H1 (cell line): ENCODE measurements at regions not wholly inside any gene's neighbourhood (a gene's known extent, or its start where the extent isn't known, plus 50 kb on each side); places are given as distances from the start of the nearest gene placed in this dataset.

Experiments
- CTCF ChIA-PET: fragments of 300-600 bp; sonication (Branson Sonifier 250); formaldehyde crosslinking; loops from one replicate; lab custom pipeline; 2021; ENCODE audit not compliant: partially characterized antibody; lab: Charles Lee
- POLR2A ChIA-PET: fragments of 300-600 bp; sonication (Branson Sonifier 250); formaldehyde crosslinking; loops from one replicate; lab custom pipeline; 2021; ENCODE audit warnings: inconsistent platforms; ENCODE audit not compliant: partially characterized antibody; lab: Charles Lee
- DNase-seq, 2 experiments: peaks; one replicate each; pipeline versions ENCODE4 v3.0.0 to v3.0.0-alpha.2; 2010 to 2022; ENCODE audit warnings: low spot score in 2 of 2, low read depth in 1 of 2, mixed read lengths in 1 of 2
- FAIRE-seq: peaks from 2 replicates; lab custom pipeline; 2011; peaks lifted over from hg19 to GRCh38; lab: Jason Lieb, UNC
- H2AFZ ChIP-seq: 2 replicates; pipeline ENCODE4 v1.8.1; 2012; ENCODE audit warnings: low read length, inconsistent platforms
- H2AK5ac ChIP-seq: 2 replicates; pipeline ENCODE4 v1.6.1; 2013; ENCODE audit warnings: low read depth, low read length
- H2BK120ac ChIP-seq: replicated peaks from 2 replicates; pipeline ENCODE3; 2013; ENCODE audit warnings: low read depth, low read length, inconsistent platforms
- H2BK12ac ChIP-seq: 2 replicates; pipeline ENCODE4 v1.6.1; 2013; ENCODE audit warnings: low read depth, low read length
- H2BK15ac ChIP-seq: 2 replicates; pipeline ENCODE4 v1.6.1; 2013; ENCODE audit warnings: low read length
- H2BK20ac ChIP-seq: 2 replicates; pipeline ENCODE4 v1.6.1; 2013; ENCODE audit warnings: low read length
- H2BK5ac ChIP-seq: 2 replicates; pipeline ENCODE4 v1.6.1; 2013; ENCODE audit warnings: low read depth, low read length
- H3K14ac ChIP-seq: 2 replicates; pipeline ENCODE4 v1.6.1; 2013; ENCODE audit warnings: inconsistent platforms; ENCODE audit not compliant: insufficient read length
- H3K18ac ChIP-seq: 2 replicates; pipeline ENCODE4 v1.6.1; 2013; ENCODE audit warnings: low read length; ENCODE audit errors: extremely low read depth
- H3K23ac ChIP-seq: 2 replicates; pipeline ENCODE4 v1.6.1; 2013; ENCODE audit warnings: inconsistent platforms; ENCODE audit not compliant: insufficient read length
- H3K23me2 ChIP-seq: 2 replicates; pipeline ENCODE4 v1.6.1; 2013; ENCODE audit warnings: low read depth, low read length
- H3K27ac ChIP-seq: 2 replicates; pipeline ENCODE4 v1.6.1; 2011; ENCODE audit warnings: low read depth, low read length, inconsistent platforms
- H3K27me3 ChIP-seq, 4 experiments: replicated peaks in 1 of 4; 1 replicate in 1 of 4; 2 replicates in 3 of 4; pipeline versions ENCODE4 v1.6.1 to v1.8.1; 2011 to 2013; ENCODE audit warnings: low read length in 3 of 4, mild to moderate bottlenecking in 3 of 4, inconsistent platforms in 2 of 4, mixed read lengths in 2 of 4, moderate library complexity in 1 of 4; ENCODE audit not compliant: control insufficient read depth in 3 of 4, insufficient read depth in 3 of 4; ENCODE audit errors: extremely low read depth in 1 of 4
- H3K36me3 ChIP-seq, 4 experiments: 2 replicates each; pipeline versions ENCODE4 v1.6.1 to v1.8.1; 2011 to 2013; ENCODE audit warnings: mild to moderate bottlenecking in 4 of 4, low read length in 3 of 4, moderate library complexity in 2 of 4, control low read depth in 1 of 4, inconsistent platforms in 1 of 4; ENCODE audit not compliant: insufficient read depth in 4 of 4, control insufficient read depth in 2 of 4
- H3K4ac ChIP-seq: replicated peaks from 2 replicates; pipeline ENCODE3; 2013; ENCODE audit warnings: low read length, low read depth, mixed read lengths, inconsistent platforms; ENCODE audit not compliant: insufficient read length
- H3K4me1 ChIP-seq, 4 experiments: replicated peaks in 1 of 4; 1 replicate in 1 of 4; 2 replicates in 3 of 4; pipeline versions ENCODE4 v1.6.1 to v1.8.1; 2011 to 2013; ENCODE audit warnings: low read length in 3 of 4, inconsistent platforms in 2 of 4, mixed read lengths in 1 of 4; ENCODE audit not compliant: insufficient read depth in 4 of 4, control insufficient read depth in 3 of 4
- H3K4me2 ChIP-seq, 2 experiments: 2 replicates each; pipeline versions ENCODE4 v1.6.1 to v1.8.1; 2011 to 2013; ENCODE audit warnings: low read depth in 2 of 2, low read length in 2 of 2, control low read depth in 1 of 2, inconsistent platforms in 1 of 2, mild to moderate bottlenecking in 1 of 2; ENCODE audit not compliant: insufficient read depth in 1 of 2
- H3K4me3 ChIP-seq, 4 experiments: fragments of 200-600, 300-600 bp in 1 of 4; sonication (generic), shearing (Covaris generic), sonication (Bioruptor Twin) in 1 of 4; 2 replicates each; pipeline versions ENCODE4 v1.5.1 to v1.8.1; 2011 to 2016; ENCODE audit warnings: low read length in 4 of 4, low read depth in 3 of 4, control low read depth in 2 of 4, inconsistent platforms in 2 of 4, mild to moderate bottlenecking in 2 of 4, mixed read lengths in 1 of 4, moderate library complexity in 1 of 4; ENCODE audit not compliant: insufficient read depth in 2 of 4; ENCODE audit errors: extremely low read depth in 1 of 4
- H3K56ac ChIP-seq: replicated peaks from 2 replicates; pipeline ENCODE3; 2013; ENCODE audit warnings: low read depth, mild to moderate bottlenecking, mixed read lengths, low read length, inconsistent platforms; ENCODE audit not compliant: insufficient read length
- H3K79me1 ChIP-seq: 2 replicates; pipeline ENCODE4 v1.6.1; 2013; ENCODE audit warnings: low read depth, low read length, control low read depth
- H3K79me2 ChIP-seq, 2 experiments: 2 replicates each; pipeline versions ENCODE4 v1.6.1 to v1.8.1; 2012 to 2013; ENCODE audit warnings: low read length in 2 of 2, mild to moderate bottlenecking in 2 of 2, inconsistent platforms in 1 of 2; ENCODE audit not compliant: insufficient read depth in 2 of 2, control insufficient read depth in 1 of 2
- H3K9ac ChIP-seq, 4 experiments: replicated peaks in 1 of 4; 1 replicate in 1 of 4; 2 replicates in 3 of 4; pipeline versions ENCODE4 v1.6.1 to v1.8.1; 2011 to 2013; ENCODE audit warnings: low read depth in 3 of 4, low read length in 3 of 4, control low read depth in 2 of 4, mild to moderate bottlenecking in 2 of 4, moderate library complexity in 2 of 4, inconsistent platforms in 1 of 4; ENCODE audit errors: extremely low read depth in 1 of 4
- H3K9me3 ChIP-seq, 2 experiments: 2 replicates each; pipeline versions ENCODE4 v1.6.1 to v1.8.1; 2012 to 2013; ENCODE audit warnings: mild to moderate bottlenecking in 2 of 2, moderate library complexity in 2 of 2, control low read depth in 1 of 2, inconsistent platforms in 1 of 2, low read depth in 1 of 2, low read length in 1 of 2, mixed read lengths in 1 of 2; ENCODE audit not compliant: insufficient read depth in 2 of 2
- H4K20me1 ChIP-seq, 2 experiments: replicated peaks in 1 of 2; 2 replicates each; pipeline versions ENCODE3 to v1.8.1; 2011 to 2013; ENCODE audit warnings: inconsistent platforms in 2 of 2, low read length in 2 of 2, mild to moderate bottlenecking in 1 of 2; ENCODE audit not compliant: insufficient read depth in 2 of 2, control insufficient read depth in 1 of 2
- H4K5ac ChIP-seq: 2 replicates; pipeline ENCODE4 v1.6.1; 2013; ENCODE audit warnings: low read length, low read depth, mixed read lengths, inconsistent platforms; ENCODE audit not compliant: insufficient read length
- H4K8ac ChIP-seq: 2 replicates; pipeline ENCODE4 v1.8.0; 2013; ENCODE audit warnings: mild to moderate bottlenecking, moderate library complexity, low read length, inconsistent platforms; ENCODE audit not compliant: insufficient read depth; ENCODE audit errors: extremely low read depth
- H4K91ac ChIP-seq: replicated peaks from 2 replicates; pipeline ENCODE3; 2013; ENCODE audit warnings: low read length, mixed read lengths, inconsistent platforms; ENCODE audit not compliant: insufficient read length
- EP300 ChIP-seq, 2 experiments: IDR thresholded peaks; 1 replicate in 1 of 2; 2 replicates in 1 of 2; pipeline ENCODE4 v1.6.1; 2011 to 2012; ENCODE audit warnings: low read depth in 2 of 2, low read length in 2 of 2, mild to moderate bottlenecking in 2 of 2, borderline replicate concordance in 1 of 2, inconsistent platforms in 1 of 2, moderate library complexity in 1 of 2
- JUN ChIP-seq: IDR thresholded peaks from 2 replicates; pipeline ENCODE4 v1.6.1; 2011; ENCODE audit warnings: low read depth, mild to moderate bottlenecking, improper control_type of control experiment, low read length
- NANOG ChIP-seq: IDR thresholded peaks from 2 replicates; pipeline ENCODE4 v1.6.1; 2011; ENCODE audit warnings: low read length, low read depth, mild to moderate bottlenecking, inconsistent platforms; ENCODE audit not compliant: insufficient read depth, poor library complexity, severe bottlenecking
- SP2 ChIP-seq: IDR thresholded peaks from 2 replicates; pipeline ENCODE4 v1.6.1; 2012; ENCODE audit warnings: mild to moderate bottlenecking, low read length, inconsistent platforms
- SP4 ChIP-seq: IDR thresholded peaks from 2 replicates; pipeline ENCODE4 v1.6.1; 2012; ENCODE audit warnings: low read length, inconsistent platforms
- ZNF274 ChIP-seq: IDR thresholded peaks from 2 replicates; pipeline ENCODE4 v1.7.0; 2012; ENCODE audit warnings: low read length, borderline replicate concordance; ENCODE audit errors: extremely low read depth
- WGBS, 2 experiments: shearing (Covaris generic) in 1 of 2; methylation state at CpG; one replicate each; pipeline versions ENCODE4 v1.1.6 to v1.1.7; 2013 to 2015; ENCODE audit warnings: low lambda C conversion rate in 2 of 2, mixed read lengths in 2 of 2, inconsistent platforms in 1 of 2, low coverage in 1 of 2, missing lambda C conversion rate in 1 of 2; ENCODE audit not compliant: insufficient replicate concordance in 2 of 2, insufficient coverage in 1 of 2, insufficient read length in 1 of 2; ENCODE audit errors: extremely low coverage in 1 of 2, missing lambda C conversion rate in 1 of 2; 5-methylcytosine and 5-hydroxymethylcytosine counted together
- TF ChIP-seq, protein P1 (sequence below): IDR thresholded peaks from 2 replicates; pipeline ENCODE4 v1.6.1; 2012; ENCODE audit warnings: inconsistent platforms
- TF ChIP-seq, protein P2 (sequence below): IDR thresholded peaks from 2 replicates; pipeline ENCODE4 v1.6.1; 2011; ENCODE audit warnings: low read depth, mild to moderate bottlenecking, low read length; ENCODE audit not compliant: insufficient read depth

DNA sequence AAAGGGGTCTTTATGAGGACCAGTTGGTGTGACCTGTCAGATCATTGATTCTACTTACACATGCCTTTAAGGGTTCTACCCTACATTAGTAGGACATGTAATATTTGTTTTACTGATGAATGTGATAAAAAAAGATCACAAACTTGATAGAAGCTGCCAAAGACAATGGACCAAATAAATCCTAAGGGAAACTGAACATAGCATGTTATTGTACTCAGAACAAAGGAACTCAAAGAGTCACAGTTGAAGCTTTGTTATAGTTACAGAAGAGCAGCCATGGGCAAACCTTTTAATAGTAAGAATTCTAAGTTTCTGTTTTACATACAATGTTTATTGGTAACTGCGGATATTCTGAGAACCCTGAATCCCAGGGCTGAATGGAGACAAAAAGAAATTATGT is 780.1 kb downstream of the SLITRK6 start:
- Histone ChIP-seq H3K79me1 (no peaks in the 10 kb centered on the region), H3K9me3 (peaks cover 0 to 3% of the 10 kb centered on the region in 2 experiments; a peak in 1 of 4 replicates), H3K4ac (no peak overlapping the region), H4K91ac (no peak overlapping the region), H3K36me3 (no peaks in the 10 kb centered on the region; a peak in 1 of 8 replicates), H2BK120ac (no peak overlapping the region), H3K14ac (no peak overlapping the region), H3K56ac (no peak overlapping the region), H3K27me3 (no peaks in the 10 kb centered on the region), H3K4me3 (no peak overlapping the region), H3K23ac (no peak overlapping the region), H4K5ac (no peak overlapping the region), H2BK20ac (no peak overlapping the region), H2BK5ac (no peak overlapping the region), H2AK5ac (no peak overlapping the region), H3K27ac (no peak overlapping the region), H3K79me2 (no peaks in the 10 kb centered on the region), H3K23me2 (no peaks in the 10 kb centered on the region), H2BK12ac (no peak overlapping the region), H2AFZ (no peak overlapping the region), H2BK15ac (no peak overlapping the region), H3K18ac (no peak overlapping the region), H3K9ac (no peak overlapping the region), H4K20me1 (no peaks in the 10 kb centered on the region), H4K8ac (no peak overlapping the region), H3K4me2 (no peak overlapping the region), H3K4me1 (no peaks in the 10 kb centered on the region)
- no peak for DNase-seq
- POLR2A ChIA-PET = no interaction called here
- TF ChIP-seq ZNF274 (no peak), NANOG (no peak), SP2 (no peak), SP4 (no peak), EP300 (IDR thresholded peaks at IDR 0.05; ENCODE audit: borderline replicate concordance in 1 of 2, low read depth in 2 of 2, low read length in 2 of 2) (no peak), JUN (no peak)
- TF ChIP-seq, protein P1, sequence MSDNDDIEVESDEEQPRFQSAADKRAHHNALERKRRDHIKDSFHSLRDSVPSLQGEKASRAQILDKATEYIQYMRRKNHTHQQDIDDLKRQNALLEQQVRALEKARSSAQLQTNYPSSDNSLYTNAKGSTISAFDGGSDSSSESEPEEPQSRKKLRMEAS = no peak
- TF ChIP-seq, protein P2, sequence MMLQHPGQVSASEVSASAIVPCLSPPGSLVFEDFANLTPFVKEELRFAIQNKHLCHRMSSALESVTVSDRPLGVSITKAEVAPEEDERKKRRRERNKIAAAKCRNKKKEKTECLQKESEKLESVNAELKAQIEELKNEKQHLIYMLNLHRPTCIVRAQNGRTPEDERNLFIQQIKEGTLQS = no peak
- CTCF ChIA-PET = interaction anchor here (0.6 kb wide), 1 partner anchor 969 kb away, joined by 3 read pairs; no protein-coding TSS in a partner anchor
- no peak for FAIRE-seq
- 95% methylated on average over 1 of the region's 1 CpG; no CpG with 5 or more reads in 1 of the 2 experiments for WGBS, 2 experiments
